Kidney (tissue), 13 donors: ENCODE measurements at regions not wholly inside any gene's neighbourhood (a gene's known extent, or its start where the extent isn't known, plus 50 kb on each side); places are given as distances from the start of the nearest gene placed in this dataset.

ENCODE experiments used
- DNase-seq, 5 donors: peaks; one replicate each; pipeline ENCODE4 v3.0.0-alpha.2; 2013 to 2020
- FAIRE-seq: peaks from 2 replicates; lab custom pipeline; 2012; peaks lifted over from hg19 to GRCh38; lab: Jason Lieb, UNC
- H3K27ac ChIP-seq, 2 donors: one replicate each; pipeline ENCODE4 v1.7.0; 2013; ENCODE audit warnings: low read depth in 2 of 2, low read length in 2 of 2, inconsistent platforms in 1 of 2
- H3K27me3 ChIP-seq: one replicate; pipeline ENCODE4 v1.7.1; 2013; ENCODE audit warnings: low read length, inconsistent platforms; ENCODE audit not compliant: control insufficient read depth, insufficient read depth
- H3K36me3 ChIP-seq, 3 donors: one replicate each; pipeline versions ENCODE4 v1.7.0 to v1.7.1; 2013; ENCODE audit warnings: low read length in 3 of 3, control low read depth in 1 of 3, inconsistent platforms in 1 of 3; ENCODE audit not compliant: insufficient read depth in 3 of 3, control insufficient read depth in 2 of 3
- H3K4me1 ChIP-seq, 3 donors: one replicate each; pipeline versions ENCODE4 v1.7.0 to v1.7.1; 2013; ENCODE audit warnings: low read length in 3 of 3, inconsistent platforms in 1 of 3, low read depth in 1 of 3; ENCODE audit not compliant: control insufficient read depth in 2 of 3, insufficient read depth in 2 of 3
- H3K4me3 ChIP-seq, 3 donors: one replicate each; pipeline versions ENCODE4 v1.7.0 to v1.8.1; 2013; ENCODE audit warnings: low read length in 3 of 3, control low read depth in 1 of 3, inconsistent platforms in 1 of 3
- H3K9ac ChIP-seq, 3 donors: one replicate each; pipeline versions ENCODE4 v1.7.0 to v1.7.1; 2013; ENCODE audit warnings: low read length in 3 of 3, control low read depth in 1 of 3, inconsistent platforms in 1 of 3
- H3K9me3 ChIP-seq, 3 donors: one replicate each; pipeline versions ENCODE4 v1.7.0 to v1.7.1; 2013; ENCODE audit warnings: low read length in 3 of 3, control low read depth in 1 of 3, inconsistent platforms in 1 of 3; ENCODE audit not compliant: control insufficient read depth in 2 of 3, insufficient read depth in 1 of 3
- intact Hi-C: fragments of 100-400 bp; cut with DNase I; formaldehyde crosslinking; loops from one replicate; pipeline ENCODE4 v1.11.1; 2022
- TF ChIP-seq, protein P1 (sequence below): IDR thresholded peaks from 3 replicates; pipeline ENCODE4 v1.5.1; 2012; ENCODE audit warnings: mild to moderate bottlenecking, moderate library complexity, borderline replicate concordance; ENCODE audit not compliant: insufficient read depth; ENCODE audit errors: extremely low read depth
- donor health status: control.
- donor health status: control.
- donor health status: control.
- donor health status: control.
- donor health status: control.
- donor health status: DM: yes; HTN: yes; CAD: no.
- donor health status: Normal renal cell carcinoma (clear cell type).

DNA sequence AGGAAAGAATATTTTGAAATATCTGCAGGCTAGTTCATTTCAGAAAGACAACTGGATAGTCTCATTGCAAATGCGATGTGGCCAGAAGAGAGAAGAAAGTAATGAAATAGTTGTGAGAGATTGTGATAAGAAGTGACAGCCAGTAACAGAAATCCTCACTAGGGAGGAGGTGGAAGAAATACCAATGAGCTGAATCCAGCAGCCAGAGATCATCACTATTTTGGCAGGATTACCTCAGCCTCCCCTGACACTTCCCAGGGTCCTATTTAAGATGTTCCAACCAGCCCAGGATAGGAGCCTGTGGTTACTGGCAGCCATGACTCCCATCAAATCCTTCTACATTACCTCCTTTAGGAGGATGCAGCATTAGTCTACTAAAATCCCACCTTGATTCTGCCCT, 76.7 kb upstream of the ARHGAP24 start:
- no peak overlapping the region for H3K9ac ChIP-seq
- TF ChIP-seq, protein P1, sequence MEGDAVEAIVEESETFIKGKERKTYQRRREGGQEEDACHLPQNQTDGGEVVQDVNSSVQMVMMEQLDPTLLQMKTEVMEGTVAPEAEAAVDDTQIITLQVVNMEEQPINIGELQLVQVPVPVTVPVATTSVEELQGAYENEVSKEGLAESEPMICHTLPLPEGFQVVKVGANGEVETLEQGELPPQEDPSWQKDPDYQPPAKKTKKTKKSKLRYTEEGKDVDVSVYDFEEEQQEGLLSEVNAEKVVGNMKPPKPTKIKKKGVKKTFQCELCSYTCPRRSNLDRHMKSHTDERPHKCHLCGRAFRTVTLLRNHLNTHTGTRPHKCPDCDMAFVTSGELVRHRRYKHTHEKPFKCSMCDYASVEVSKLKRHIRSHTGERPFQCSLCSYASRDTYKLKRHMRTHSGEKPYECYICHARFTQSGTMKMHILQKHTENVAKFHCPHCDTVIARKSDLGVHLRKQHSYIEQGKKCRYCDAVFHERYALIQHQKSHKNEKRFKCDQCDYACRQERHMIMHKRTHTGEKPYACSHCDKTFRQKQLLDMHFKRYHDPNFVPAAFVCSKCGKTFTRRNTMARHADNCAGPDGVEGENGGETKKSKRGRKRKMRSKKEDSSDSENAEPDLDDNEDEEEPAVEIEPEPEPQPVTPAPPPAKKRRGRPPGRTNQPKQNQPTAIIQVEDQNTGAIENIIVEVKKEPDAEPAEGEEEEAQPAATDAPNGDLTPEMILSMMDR, result no peak
- FAIRE-seq (no peak), DNase-seq (no peak)
- H3K9me3 ChIP-seq, result no peaks in the 10 kb centered on the region
- no peaks in the 10 kb centered on the region for H3K4me1 ChIP-seq
- H3K27me3 ChIP-seq, result no peaks in the 10 kb centered on the region
- H3K36me3 ChIP-seq, result no peaks in the 10 kb centered on the region
- no peak overlapping the region for H3K4me3 ChIP-seq
- intact Hi-C loops, result no loop called here
- H3K27ac ChIP-seq, result no peak overlapping the region

GRCh38 chr4:85399270-85399669, 75.7 kb upstream of the ARHGAP24 start:
- H3K4me3 ChIP-seq, result no peak overlapping the region
- H3K9ac ChIP-seq, result no peak overlapping the region
- no peaks in the 10 kb centered on the region for H3K9me3 ChIP-seq
- no peak for FAIRE-seq
- H3K27ac ChIP-seq, result no peak overlapping the region
- TF ChIP-seq, protein P1, result no peak
- intact Hi-C loops, result no loop called here
- no peak for DNase-seq
- H3K4me1 ChIP-seq, result no peaks in the 10 kb centered on the region
- no peaks in the 10 kb centered on the region for H3K36me3 ChIP-seq
- H3K27me3 ChIP-seq, result no peaks in the 10 kb centered on the region

- DNase-seq (no peak), FAIRE-seq (no peak)
- H3K9me3 ChIP-seq, result no peaks in the 10 kb centered on the region
- H3K27me3 ChIP-seq, result no peaks in the 10 kb centered on the region
- no peak overlapping the region for H3K4me3 ChIP-seq
- no peak overlapping the region for H3K27ac ChIP-seq
- no peak overlapping the region for H3K9ac ChIP-seq
- no peaks in the 10 kb centered on the region for H3K36me3 ChIP-seq
- intact Hi-C loops, result no loop called here
- TF ChIP-seq, protein P1, result no peak
- H3K4me1 ChIP-seq, result no peaks in the 10 kb centered on the region
Observed at GRCh38 chr4:85402371-85402770, 72.6 kb upstream of the ARHGAP24 start.

- H3K27ac ChIP-seq, result no peak overlapping the region
- no peak overlapping the region for H3K4me3 ChIP-seq
- H3K9ac ChIP-seq, result no peak overlapping the region
- no peaks in the 10 kb centered on the region for H3K27me3 ChIP-seq
- intact Hi-C loops, result no loop called here
- TF ChIP-seq, protein P1, result no peak
- DNase-seq, result no peak
- no peak for FAIRE-seq
- H3K36me3 ChIP-seq, result no peaks in the 10 kb centered on the region
- H3K9me3 ChIP-seq, result no peaks in the 10 kb centered on the region
- no peaks in the 10 kb centered on the region for H3K4me1 ChIP-seq
Observed at GRCh38 chr4:85406185-85406584, 68.8 kb upstream of the ARHGAP24 start.
